H1 (cell line): ENCODE measurements at regions not wholly inside any gene's neighbourhood (a gene's known extent, or its start where the extent isn't known, plus 50 kb on each side); places are given as distances from the start of the nearest gene placed in this dataset.

ENCODE experiments used
- CTCF ChIA-PET: fragments of 300-600 bp; sonication (Branson Sonifier 250); formaldehyde crosslinking; loops from one replicate; lab custom pipeline; 2021; ENCODE audit not compliant: partially characterized antibody; lab: Charles Lee
- POLR2A ChIA-PET: fragments of 300-600 bp; sonication (Branson Sonifier 250); formaldehyde crosslinking; loops from one replicate; lab custom pipeline; 2021; ENCODE audit warnings: inconsistent platforms; ENCODE audit not compliant: partially characterized antibody; lab: Charles Lee
- DNase-seq, 2 experiments: peaks; one replicate each; pipeline versions ENCODE4 v3.0.0 to v3.0.0-alpha.2; 2010 to 2022; ENCODE audit warnings: low spot score in 2 of 2, low read depth in 1 of 2, mixed read lengths in 1 of 2
- FAIRE-seq: peaks from 2 replicates; lab custom pipeline; 2011; peaks lifted over from hg19 to GRCh38; lab: Jason Lieb, UNC
- H2AFZ ChIP-seq: 2 replicates; pipeline ENCODE4 v1.8.1; 2012; ENCODE audit warnings: low read length, inconsistent platforms
- H2AK5ac ChIP-seq: 2 replicates; pipeline ENCODE4 v1.6.1; 2013; ENCODE audit warnings: low read depth, low read length
- H2BK120ac ChIP-seq: replicated peaks from 2 replicates; pipeline ENCODE3; 2013; ENCODE audit warnings: low read depth, low read length, inconsistent platforms
- H2BK12ac ChIP-seq: 2 replicates; pipeline ENCODE4 v1.6.1; 2013; ENCODE audit warnings: low read depth, low read length
- H2BK15ac ChIP-seq: 2 replicates; pipeline ENCODE4 v1.6.1; 2013; ENCODE audit warnings: low read length
- H2BK20ac ChIP-seq: 2 replicates; pipeline ENCODE4 v1.6.1; 2013; ENCODE audit warnings: low read length
- H2BK5ac ChIP-seq: 2 replicates; pipeline ENCODE4 v1.6.1; 2013; ENCODE audit warnings: low read depth, low read length
- H3K14ac ChIP-seq: 2 replicates; pipeline ENCODE4 v1.6.1; 2013; ENCODE audit warnings: inconsistent platforms; ENCODE audit not compliant: insufficient read length
- H3K18ac ChIP-seq: 2 replicates; pipeline ENCODE4 v1.6.1; 2013; ENCODE audit warnings: low read length; ENCODE audit errors: extremely low read depth
- H3K23ac ChIP-seq: 2 replicates; pipeline ENCODE4 v1.6.1; 2013; ENCODE audit warnings: inconsistent platforms; ENCODE audit not compliant: insufficient read length
- H3K23me2 ChIP-seq: 2 replicates; pipeline ENCODE4 v1.6.1; 2013; ENCODE audit warnings: low read depth, low read length
- H3K27ac ChIP-seq: 2 replicates; pipeline ENCODE4 v1.6.1; 2011; ENCODE audit warnings: low read depth, low read length, inconsistent platforms
- H3K27me3 ChIP-seq, 4 experiments: replicated peaks in 1 of 4; 1 replicate in 1 of 4; 2 replicates in 3 of 4; pipeline versions ENCODE4 v1.6.1 to v1.8.1; 2011 to 2013; ENCODE audit warnings: low read length in 3 of 4, mild to moderate bottlenecking in 3 of 4, inconsistent platforms in 2 of 4, mixed read lengths in 2 of 4, moderate library complexity in 1 of 4; ENCODE audit not compliant: control insufficient read depth in 3 of 4, insufficient read depth in 3 of 4; ENCODE audit errors: extremely low read depth in 1 of 4
- H3K36me3 ChIP-seq, 4 experiments: 2 replicates each; pipeline versions ENCODE4 v1.6.1 to v1.8.1; 2011 to 2013; ENCODE audit warnings: mild to moderate bottlenecking in 4 of 4, low read length in 3 of 4, moderate library complexity in 2 of 4, control low read depth in 1 of 4, inconsistent platforms in 1 of 4; ENCODE audit not compliant: insufficient read depth in 4 of 4, control insufficient read depth in 2 of 4
- H3K4ac ChIP-seq: replicated peaks from 2 replicates; pipeline ENCODE3; 2013; ENCODE audit warnings: low read length, low read depth, mixed read lengths, inconsistent platforms; ENCODE audit not compliant: insufficient read length
- H3K4me1 ChIP-seq, 4 experiments: replicated peaks in 1 of 4; 1 replicate in 1 of 4; 2 replicates in 3 of 4; pipeline versions ENCODE4 v1.6.1 to v1.8.1; 2011 to 2013; ENCODE audit warnings: low read length in 3 of 4, inconsistent platforms in 2 of 4, mixed read lengths in 1 of 4; ENCODE audit not compliant: insufficient read depth in 4 of 4, control insufficient read depth in 3 of 4
- H3K4me2 ChIP-seq, 2 experiments: 2 replicates each; pipeline versions ENCODE4 v1.6.1 to v1.8.1; 2011 to 2013; ENCODE audit warnings: low read depth in 2 of 2, low read length in 2 of 2, control low read depth in 1 of 2, inconsistent platforms in 1 of 2, mild to moderate bottlenecking in 1 of 2; ENCODE audit not compliant: insufficient read depth in 1 of 2
- H3K4me3 ChIP-seq, 4 experiments: fragments of 200-600, 300-600 bp in 1 of 4; sonication (generic), shearing (Covaris generic), sonication (Bioruptor Twin) in 1 of 4; 2 replicates each; pipeline versions ENCODE4 v1.5.1 to v1.8.1; 2011 to 2016; ENCODE audit warnings: low read length in 4 of 4, low read depth in 3 of 4, control low read depth in 2 of 4, inconsistent platforms in 2 of 4, mild to moderate bottlenecking in 2 of 4, mixed read lengths in 1 of 4, moderate library complexity in 1 of 4; ENCODE audit not compliant: insufficient read depth in 2 of 4; ENCODE audit errors: extremely low read depth in 1 of 4
- H3K56ac ChIP-seq: replicated peaks from 2 replicates; pipeline ENCODE3; 2013; ENCODE audit warnings: low read depth, mild to moderate bottlenecking, mixed read lengths, low read length, inconsistent platforms; ENCODE audit not compliant: insufficient read length
- H3K79me1 ChIP-seq: 2 replicates; pipeline ENCODE4 v1.6.1; 2013; ENCODE audit warnings: low read depth, low read length, control low read depth
- H3K79me2 ChIP-seq, 2 experiments: 2 replicates each; pipeline versions ENCODE4 v1.6.1 to v1.8.1; 2012 to 2013; ENCODE audit warnings: low read length in 2 of 2, mild to moderate bottlenecking in 2 of 2, inconsistent platforms in 1 of 2; ENCODE audit not compliant: insufficient read depth in 2 of 2, control insufficient read depth in 1 of 2
- H3K9ac ChIP-seq, 4 experiments: replicated peaks in 1 of 4; 1 replicate in 1 of 4; 2 replicates in 3 of 4; pipeline versions ENCODE4 v1.6.1 to v1.8.1; 2011 to 2013; ENCODE audit warnings: low read depth in 3 of 4, low read length in 3 of 4, control low read depth in 2 of 4, mild to moderate bottlenecking in 2 of 4, moderate library complexity in 2 of 4, inconsistent platforms in 1 of 4; ENCODE audit errors: extremely low read depth in 1 of 4
- H3K9me3 ChIP-seq, 2 experiments: 2 replicates each; pipeline versions ENCODE4 v1.6.1 to v1.8.1; 2012 to 2013; ENCODE audit warnings: mild to moderate bottlenecking in 2 of 2, moderate library complexity in 2 of 2, control low read depth in 1 of 2, inconsistent platforms in 1 of 2, low read depth in 1 of 2, low read length in 1 of 2, mixed read lengths in 1 of 2; ENCODE audit not compliant: insufficient read depth in 2 of 2
- H4K20me1 ChIP-seq, 2 experiments: replicated peaks in 1 of 2; 2 replicates each; pipeline versions ENCODE3 to v1.8.1; 2011 to 2013; ENCODE audit warnings: inconsistent platforms in 2 of 2, low read length in 2 of 2, mild to moderate bottlenecking in 1 of 2; ENCODE audit not compliant: insufficient read depth in 2 of 2, control insufficient read depth in 1 of 2
- H4K5ac ChIP-seq: 2 replicates; pipeline ENCODE4 v1.6.1; 2013; ENCODE audit warnings: low read length, low read depth, mixed read lengths, inconsistent platforms; ENCODE audit not compliant: insufficient read length
- H4K8ac ChIP-seq: 2 replicates; pipeline ENCODE4 v1.8.0; 2013; ENCODE audit warnings: mild to moderate bottlenecking, moderate library complexity, low read length, inconsistent platforms; ENCODE audit not compliant: insufficient read depth; ENCODE audit errors: extremely low read depth
- H4K91ac ChIP-seq: replicated peaks from 2 replicates; pipeline ENCODE3; 2013; ENCODE audit warnings: low read length, mixed read lengths, inconsistent platforms; ENCODE audit not compliant: insufficient read length
- BACH1 ChIP-seq: IDR thresholded peaks from 2 replicates; pipeline ENCODE4 v1.6.1; 2012; ENCODE audit warnings: low read length, improper control_type of control experiment
- JUN ChIP-seq: IDR thresholded peaks from 2 replicates; pipeline ENCODE4 v1.6.1; 2011; ENCODE audit warnings: low read depth, mild to moderate bottlenecking, improper control_type of control experiment, low read length
- KDM4A ChIP-seq: IDR thresholded peaks from one replicate; pipeline ENCODE4 v1.7.1; 2012; ENCODE audit warnings: low read depth, mild to moderate bottlenecking, moderate library complexity, low read length, inconsistent platforms; ENCODE audit not compliant: severe bottlenecking
- MAFK ChIP-seq: IDR thresholded peaks from 2 replicates; pipeline ENCODE4 v1.6.1; 2012; ENCODE audit warnings: low read depth, mild to moderate bottlenecking, improper control_type of control experiment, low read length
- PHF8 ChIP-seq: fragments of 200-600 bp; sonication (generic); conservative IDR thresholded peaks from 2 replicates; pipeline ENCODE4 v1.7.1; 2012; ENCODE audit warnings: low read depth, mild to moderate bottlenecking, inconsistent platforms, low read length, moderate library complexity
- RBBP5 ChIP-seq: IDR thresholded peaks from 2 replicates; pipeline ENCODE4 v1.7.1; 2012; ENCODE audit warnings: low read depth, mild to moderate bottlenecking, inconsistent platforms, low read length, moderate library complexity, borderline replicate concordance
- SIN3A ChIP-seq, 2 experiments: IDR thresholded peaks in 1 of 2; conservative IDR thresholded peaks in 1 of 2; 2 replicates each; pipeline ENCODE4 v1.6.1; 2011 to 2012; ENCODE audit warnings: low read length in 2 of 2, improper control_type of control experiment in 1 of 2, low read depth in 1 of 2, mild to moderate bottlenecking in 1 of 2
- SIX5 ChIP-seq: IDR thresholded peaks from 2 replicates; pipeline ENCODE4 v1.6.1; 2011; ENCODE audit warnings: mild to moderate bottlenecking, low read depth, low read length
- SP1 ChIP-seq: IDR thresholded peaks from 2 replicates; pipeline ENCODE4 v1.6.1; 2011; ENCODE audit warnings: low read depth, low read length
- SUZ12 ChIP-seq: fragments of 200-600 bp; sonication (generic); IDR thresholded peaks from 2 replicates; pipeline ENCODE4 v1.6.1; 2012; ENCODE audit warnings: mild to moderate bottlenecking, inconsistent platforms, low read length, moderate library complexity, mixed read lengths
- TEAD4 ChIP-seq: IDR thresholded peaks from 2 replicates; pipeline ENCODE4 v1.6.1; 2012; ENCODE audit warnings: low read depth, low read length, inconsistent platforms, mixed read lengths
- USF2 ChIP-seq: IDR thresholded peaks from 2 replicates; pipeline ENCODE4 v1.6.1; 2011; ENCODE audit warnings: low read length, improper control_type of control experiment
- WGBS, 2 experiments: shearing (Covaris generic) in 1 of 2; methylation state at CpG; one replicate each; pipeline versions ENCODE4 v1.1.6 to v1.1.7; 2013 to 2015; ENCODE audit warnings: low lambda C conversion rate in 2 of 2, mixed read lengths in 2 of 2, inconsistent platforms in 1 of 2, low coverage in 1 of 2, missing lambda C conversion rate in 1 of 2; ENCODE audit not compliant: insufficient replicate concordance in 2 of 2, insufficient coverage in 1 of 2, insufficient read length in 1 of 2; ENCODE audit errors: extremely low coverage in 1 of 2, missing lambda C conversion rate in 1 of 2; 5-methylcytosine and 5-hydroxymethylcytosine counted together

- ChIA-PET POLR2A (no interaction called here), CTCF (no interaction called here)
- Histone ChIP-seq H4K8ac (no peak overlapping the region), H3K27ac (no peak overlapping the region), H3K56ac (no peak overlapping the region), H3K9me3 (no peaks in the 10 kb centered on the region), H2BK5ac (no peak overlapping the region), H3K23ac (no peak overlapping the region), H3K4ac (no peak overlapping the region), H2BK12ac (no peak overlapping the region), H3K79me2 (no peaks in the 10 kb centered on the region), H3K14ac (no peak overlapping the region), H3K4me2 (no peak overlapping the region), H3K4me1 (no peaks in the 10 kb centered on the region), H3K79me1 (no peaks in the 10 kb centered on the region), H2BK120ac (no peak overlapping the region), H3K23me2 (no peaks in the 10 kb centered on the region), H4K5ac (no peak overlapping the region), H2BK15ac (no peak overlapping the region), H3K18ac (no peak overlapping the region), H3K36me3 (no peaks in the 10 kb centered on the region), H3K27me3 (no peaks in the 10 kb centered on the region), H3K9ac (no peak overlapping the region), H2BK20ac (no peak overlapping the region), H4K20me1 (no peaks in the 10 kb centered on the region), H3K4me3 (no peak overlapping the region), H2AK5ac (no peak overlapping the region), H2AFZ (no peak overlapping the region), H4K91ac (no peak overlapping the region)
- 100% methylated on average over 3 of the region's 3 CpGs; no CpG with 5 or more reads in 1 of the 2 experiments for WGBS, 2 experiments
- no peak for DNase-seq
- FAIRE-seq, result no peak
- TF ChIP-seq USF2 (no peak), SUZ12 (no peak), MAFK (no peak), BACH1 (no peak), SIN3A (conservative IDR thresholded peaks at IDR 0.05 in 1 of 2, IDR thresholded peaks at IDR 0.05 in 1 of 2; ENCODE audit: low read depth in 1 of 2, low read length in 2 of 2) (no peak), JUN (no peak), SIX5 (no peak), RBBP5 (no peak), TEAD4 (no peak), SP1 (no peak), PHF8 (no peak), KDM4A (no peak)
Measured at GRCh38 chrX:36650622-36651021, 357.5 kb upstream of the FAM47C start.
